Endothelial cell of umbilical vein (primary cell): ENCODE measurements at regions not wholly inside any gene's neighbourhood (a gene's known extent, or its start where the extent isn't known, plus 50 kb on each side); places are given as distances from the start of the nearest gene placed in this dataset.
A peak's percentile ranks its signal among the peaks of the same experiment; 100 is the strongest.

Experiments
- BruUV-seq: library from RNA; stranded (reverse); fragments of 400-500 nt; replicated peaks from 2 replicates; lab custom pipeline; 2021; lab: Mats Ljungman, UMichigan
- CTCF ChIA-PET: fragments of 300-600, 350-600 bp; sonication (Branson Sonifier 250); formaldehyde crosslinking; loops from one replicate; lab custom pipeline; 2021; ENCODE audit warnings: antibody characterized with exemption, inconsistent platforms; lab: Charles Lee
- POLR2A ChIA-PET: fragments of 300-600, 350-600 bp; sonication (Branson Sonifier 250); formaldehyde crosslinking; loops from one replicate; lab custom pipeline; 2021; ENCODE audit warnings: antibody characterized with exemption, inconsistent platforms; lab: Charles Lee
- DNase-seq: peaks from one replicate; pipeline ENCODE4 v3.0.0-alpha.2; 2011; ENCODE audit warnings: low read depth, low spot score
- FAIRE-seq: peaks from 2 replicates; lab custom pipeline; 2011; peaks lifted over from hg19 to GRCh38; lab: Jason Lieb, UNC
- H2AFZ ChIP-seq: 2 replicates; pipeline ENCODE4 v1.6.0; 2012; ENCODE audit warnings: low read depth, low read length, control low read depth, inconsistent platforms
- H3K27ac ChIP-seq: 2 replicates; pipeline ENCODE4 v1.5.1; 2011; ENCODE audit warnings: low read depth, mild to moderate bottlenecking, control low read depth, low read length, moderate library complexity; ENCODE audit not compliant: insufficient read depth
- H3K27me3 ChIP-seq, 2 experiments: 2 replicates each; pipeline versions ENCODE4 v1.6.0 to v1.6.1; 2011; ENCODE audit warnings: low read length in 2 of 2, mixed read lengths in 1 of 2; ENCODE audit not compliant: control insufficient read depth in 2 of 2, insufficient read depth in 2 of 2
- H3K36me3 ChIP-seq, 2 experiments: 2 replicates in 1 of 2; 3 replicates in 1 of 2; pipeline ENCODE4 v1.5.1; 2011; ENCODE audit warnings: low read length in 2 of 2, mild to moderate bottlenecking in 1 of 2, moderate library complexity in 1 of 2; ENCODE audit not compliant: control insufficient read depth in 2 of 2, insufficient read depth in 2 of 2; ENCODE audit errors: extremely low read depth in 1 of 2
- H3K4me1 ChIP-seq: 3 replicates; pipeline ENCODE4 v1.5.1; 2011; ENCODE audit warnings: mild to moderate bottlenecking, low read length; ENCODE audit not compliant: control insufficient read depth, insufficient read depth; ENCODE audit errors: extremely low read depth
- H3K4me2 ChIP-seq: 2 replicates; pipeline ENCODE4 v1.6.1; 2011; ENCODE audit warnings: low read length, control low read depth, mixed read lengths; ENCODE audit not compliant: insufficient read depth
- H3K4me3 ChIP-seq, 3 experiments: fragments of 200-600 bp in 1 of 3; sonication (generic), shearing (Covaris generic) in 1 of 3; replicated peaks in 1 of 3; 2 replicates each; pipeline ENCODE4 v1.5.1; 2011 to 2016; ENCODE audit warnings: control low read depth in 3 of 3, low read length in 3 of 3, mild to moderate bottlenecking in 2 of 3, inconsistent platforms in 1 of 3, low read depth in 1 of 3, moderate library complexity in 1 of 3; ENCODE audit not compliant: insufficient read depth in 1 of 3
- H3K79me2 ChIP-seq: 2 replicates; pipeline ENCODE4 v1.6.0; 2012; ENCODE audit warnings: low read length, inconsistent platforms; ENCODE audit not compliant: control insufficient read depth, insufficient read depth
- H3K9ac ChIP-seq: replicated peaks from 2 replicates; pipeline ENCODE3; 2011; ENCODE audit warnings: low read length, control low read depth; ENCODE audit not compliant: insufficient read depth; ENCODE audit errors: extremely low read depth
- H3K9me1 ChIP-seq: replicated peaks from 3 replicates; pipeline ENCODE4 v1.6.0; 2011; ENCODE audit warnings: mild to moderate bottlenecking, low read length; ENCODE audit not compliant: control insufficient read depth, insufficient read depth; ENCODE audit errors: extremely low read depth
- H3K9me3 ChIP-seq: replicated peaks from 2 replicates; pipeline ENCODE4 v1.5.1; 2012; ENCODE audit warnings: low read length, inconsistent platforms; ENCODE audit not compliant: control insufficient read depth, insufficient read depth
- H4K20me1 ChIP-seq: replicated peaks from 2 replicates; pipeline ENCODE3; 2011; ENCODE audit warnings: mild to moderate bottlenecking, low read length; ENCODE audit not compliant: control insufficient read depth, insufficient read depth; ENCODE audit errors: extremely low read depth
- CTCF ChIP-seq, 2 donors: IDR thresholded peaks; 1 replicate in 1 of 2; 2 replicates in 1 of 2; pipeline ENCODE4 v1.5.1; 2011; ENCODE audit warnings: low read length in 2 of 2, mild to moderate bottlenecking in 2 of 2, moderate library complexity in 2 of 2, control low read depth in 1 of 2, inconsistent platforms in 1 of 2, low read depth in 1 of 2; ENCODE audit not compliant: insufficient read depth in 1 of 2; ENCODE audit errors: extremely low read depth in 1 of 2
- EZH2 ChIP-seq: IDR thresholded peaks from 2 replicates; pipeline ENCODE4 v1.6.1; 2012; ENCODE audit warnings: borderline replicate concordance, low read depth, mild to moderate bottlenecking, moderate library complexity, low read length, inconsistent platforms; ENCODE audit not compliant: severe bottlenecking
- FOS ChIP-seq: IDR thresholded peaks from 2 replicates; pipeline ENCODE4 v1.6.1; 2011; ENCODE audit warnings: mild to moderate bottlenecking, low read length, moderate library complexity, borderline replicate concordance; ENCODE audit not compliant: insufficient read depth
- JUN ChIP-seq: IDR thresholded peaks from 2 replicates; pipeline ENCODE4 v1.6.1; 2011; ENCODE audit warnings: borderline replicate concordance, low read depth; ENCODE audit not compliant: insufficient read length, insufficient read depth
- MAX ChIP-seq: IDR thresholded peaks from 2 replicates; pipeline ENCODE4 v1.6.1; 2011; ENCODE audit not compliant: insufficient read depth, insufficient read length
- POLR2AphosphoS5 ChIP-seq: IDR thresholded peaks from 2 replicates; pipeline ENCODE4 v1.6.1; 2012; ENCODE audit warnings: low read depth, mild to moderate bottlenecking, control low read depth, low read length, moderate library complexity; ENCODE audit not compliant: insufficient read depth
- dilution Hi-C: fragments of 300-500 bp; cut with MboI; formaldehyde crosslinking; loops from one replicate; pipeline ENCODE4 v1.15.0; 2019; ENCODE audit warnings: low sequenced_read_pairs; ENCODE audit not compliant: extremely low pct_ligation_motif_present
- intact Hi-C: fragments of 100-400 bp; cut with micrococcal nuclease; formaldehyde crosslinking; loops from one replicate; pipeline ENCODE4 v1.10.0; 2022

- Histone ChIP-seq H2AFZ (no peak overlapping the region), H3K9me3 (no peaks in the 10 kb centered on the region), H3K9ac (no peak overlapping the region), H3K27me3 (peaks cover 46 to 80% of the 10 kb centered on the region in 2 experiments), H3K9me1 (no peaks in the 10 kb centered on the region), H3K4me2 (no peak overlapping the region), H3K4me3 (peak overlapping the region in 1 of 3 experiments; percentile 38), H3K4me1 (peaks cover 8% of the 10 kb centered on the region), H3K79me2 (no peaks in the 10 kb centered on the region), H3K27ac (no peak overlapping the region), H4K20me1 (no peaks in the 10 kb centered on the region), H3K36me3 (no peaks in the 10 kb centered on the region)
- TF ChIP-seq EZH2 (peak; percentile 67), JUN (no peak)
- POLR2A ChIA-PET = no interaction called here
- intact Hi-C loops = loop anchor here (5.0 kb wide), 1 partner anchor 304 kb away; no protein-coding TSS in a partner anchor
- DNase-seq (no peak), FAIRE-seq (no peak)
- dilution Hi-C loops = no loop called here
- CTCF ChIA-PET = no interaction called here
- no TSS peak for BruUV-seq
Observed at GRCh38 chr4:182143086-182143821, 99.9 kb upstream of the TENM3 start.

GRCh38 chr4:182143822-182144625, 99.2 kb upstream of the TENM3 start:
- Histone ChIP-seq H3K4me1 (peaks cover 8% of the 10 kb centered on the region), H3K9me1 (no peaks in the 10 kb centered on the region), H2AFZ (peak overlapping the region; percentile 66), H3K4me2 (peak overlapping the region; percentile 55), H4K20me1 (no peaks in the 10 kb centered on the region), H3K79me2 (no peaks in the 10 kb centered on the region), H3K4me3 (peak overlapping the region; percentile 35 to 43 (median 38)), H3K36me3 (no peaks in the 10 kb centered on the region), H3K27ac (no peak overlapping the region), H3K9me3 (no peaks in the 10 kb centered on the region), H3K27me3 (peaks cover 46 to 82% of the 10 kb centered on the region in 2 experiments), H3K9ac (no peak overlapping the region)
- intact Hi-C loops (loop anchor here (5.0 kb wide), 1 partner anchor 303 kb away; no protein-coding TSS in a partner anchor), dilution Hi-C loops (no loop called here)
- FAIRE-seq (no peak), DNase-seq (no peak)
- CTCF ChIA-PET = no interaction called here
- POLR2A ChIA-PET = no interaction called here
- no TSS peak for BruUV-seq
- TF ChIP-seq CTCF (IDR thresholded peaks at IDR 0.05; ENCODE audit: extremely low read depth in 1 of 2, insufficient read depth in 1 of 2, low read depth in 1 of 2, low read length in 2 of 2) (no peak), EZH2 (peak; percentile 47), JUN (no peak), FOS (no peak), POLR2AphosphoS5 (no peak), MAX (no peak)
